Small intestine (tissue), 7 donors: ENCODE measurements at regions not wholly inside any gene's neighbourhood (a gene's known extent, or its start where the extent isn't known, plus 50 kb on each side); places are given as distances from the start of the nearest gene placed in this dataset.

Source experiments
- DNase-seq, 2 donors: peaks; one replicate each; pipeline versions ENCODE4 v3.0.0 to v3.0.0-alpha.2; 2013
- FAIRE-seq: peaks from 2 replicates; lab custom pipeline; 2012; peaks lifted over from hg19 to GRCh38; lab: Jason Lieb, UNC
- H3K27ac ChIP-seq, 3 donors: one replicate each; pipeline ENCODE4 v1.5.1; 2013; ENCODE audit warnings: low read length in 2 of 3, mild to moderate bottlenecking in 2 of 3, control low read depth in 1 of 3, inconsistent platforms in 1 of 3, low read depth in 1 of 3, moderate library complexity in 1 of 3
- H3K27me3 ChIP-seq, 3 donors: one replicate each; pipeline ENCODE4 v1.6.1; 2013; ENCODE audit warnings: low read length in 3 of 3, inconsistent platforms in 1 of 3; ENCODE audit not compliant: control insufficient read depth in 3 of 3, insufficient read depth in 3 of 3
- H3K36me3 ChIP-seq, 3 donors: one replicate each; pipeline ENCODE4 v1.6.1; 2013; ENCODE audit warnings: low read length in 3 of 3, inconsistent platforms in 1 of 3, low read depth in 1 of 3, mild to moderate bottlenecking in 1 of 3, moderate library complexity in 1 of 3; ENCODE audit not compliant: control insufficient read depth in 3 of 3, insufficient read depth in 2 of 3
- H3K4me1 ChIP-seq, 3 donors: one replicate each; pipeline ENCODE4 v1.6.1; 2013; ENCODE audit warnings: low read length in 2 of 3, inconsistent platforms in 1 of 3, low read depth in 1 of 3, mild to moderate bottlenecking in 1 of 3, moderate library complexity in 1 of 3; ENCODE audit not compliant: control insufficient read depth in 3 of 3, insufficient read depth in 2 of 3
- H3K4me3 ChIP-seq, 3 donors: one replicate each; pipeline ENCODE4 v1.5.1; 2013; ENCODE audit warnings: low read length in 3 of 3, control low read depth in 1 of 3, inconsistent platforms in 1 of 3, low read depth in 1 of 3, mild to moderate bottlenecking in 1 of 3, moderate library complexity in 1 of 3
- H3K9me3 ChIP-seq, 2 donors: one replicate each; pipeline ENCODE4 v1.6.1; 2013; ENCODE audit warnings: low read depth in 1 of 2, low read length in 1 of 2; ENCODE audit not compliant: control insufficient read depth in 2 of 2, insufficient read depth in 1 of 2
- WGBS, 3 donors: extraction: QIAGEN DNeasy Blood & Tissue Kit; methylation state at CpG; one replicate each; pipeline ENCODE4 v1.1.7; 2013; 5-methylcytosine and 5-hydroxymethylcytosine counted together
- donor health status: healthy with polysubstance abuse.
- donor health status: control.
- donor health status: control.
- donor health status: Bipolar disorder and iron deficiency.
- donor health status: healthy.

- Histone ChIP-seq H3K27me3 (no peaks in the 10 kb centered on the region), H3K9me3 (no peaks in the 10 kb centered on the region), H3K4me3 (no peak overlapping the region), H3K27ac (no peak overlapping the region), H3K4me1 (no peaks in the 10 kb centered on the region), H3K36me3 (no peaks in the 10 kb centered on the region)
- DNase-seq (no peak), FAIRE-seq (no peak)
Observed at GRCh38 chr4:137692205-137692604, 159.9 kb upstream of the PCDH18 start.

GRCh38 chr4:137688651-137689050 is 156.4 kb upstream of the PCDH18 start:
- FAIRE-seq = no peak

GRCh38 chr4:137685357-137685756 is 153.1 kb upstream of the PCDH18 start:
- Histone ChIP-seq H3K36me3 (no peaks in the 10 kb centered on the region), H3K4me1 (no peaks in the 10 kb centered on the region), H3K27ac (no peak overlapping the region), H3K9me3 (no peaks in the 10 kb centered on the region), H3K4me3 (no peak overlapping the region), H3K27me3 (no peaks in the 10 kb centered on the region)
- no peak for FAIRE-seq
- no peak for DNase-seq
- 65 to 86% (median 82%) methylated on average over 3 of the region's 3 CpGs for WGBS, 3 donors

More at GRCh38 chr4:137688651-137689050, 156.4 kb upstream of the PCDH18 start:
- no peaks in the 10 kb centered on the region for H3K4me1 ChIP-seq
- WGBS, 3 donors = 94 to 100% (median 97%) methylated on average over 1 of the region's 1 CpG
- H3K4me3 ChIP-seq = no peak overlapping the region
- H3K9me3 ChIP-seq = no peaks in the 10 kb centered on the region
- H3K27ac ChIP-seq = no peak overlapping the region
- no peaks in the 10 kb centered on the region for H3K27me3 ChIP-seq
- H3K36me3 ChIP-seq = no peaks in the 10 kb centered on the region
- no peak for DNase-seq

GRCh38 chr4:137681081-137681480 is 148.8 kb upstream of the PCDH18 start:
- H3K9me3 ChIP-seq = no peaks in the 10 kb centered on the region
- H3K27ac ChIP-seq = no peak overlapping the region
- H3K27me3 ChIP-seq = no peaks in the 10 kb centered on the region
- no peaks in the 10 kb centered on the region for H3K4me1 ChIP-seq
- WGBS, 3 donors = 63 to 67% (median 65%) methylated on average over 1 of the region's 1 CpG
- DNase-seq (no peak), FAIRE-seq (no peak)
- H3K4me3 ChIP-seq = no peak overlapping the region
- no peaks in the 10 kb centered on the region for H3K36me3 ChIP-seq

GRCh38 chr4:137678796-137679195 is 146.5 kb upstream of the PCDH18 start:
- Histone ChIP-seq H3K4me3 (no peak overlapping the region), H3K27ac (no peak overlapping the region), H3K4me1 (no peaks in the 10 kb centered on the region), H3K9me3 (no peaks in the 10 kb centered on the region), H3K36me3 (no peaks in the 10 kb centered on the region), H3K27me3 (no peaks in the 10 kb centered on the region)
- DNase-seq = no peak
- WGBS, 3 donors = 36 to 66% (median 40%) methylated on average over 1 of the region's 1 CpG
- FAIRE-seq = no peak

GRCh38 chr4:137677863-137678262 is 145.6 kb upstream of the PCDH18 start:
- Histone ChIP-seq H3K27me3 (no peaks in the 10 kb centered on the region), H3K9me3 (no peaks in the 10 kb centered on the region), H3K36me3 (no peaks in the 10 kb centered on the region), H3K27ac (no peak overlapping the region), H3K4me1 (no peaks in the 10 kb centered on the region), H3K4me3 (no peak overlapping the region)
- DNase-seq = no peak
- no peak for FAIRE-seq

- FAIRE-seq (no peak), DNase-seq (no peak)
- Histone ChIP-seq H3K27ac (no peak overlapping the region), H3K9me3 (no peaks in the 10 kb centered on the region), H3K4me3 (no peak overlapping the region), H3K36me3 (no peaks in the 10 kb centered on the region), H3K27me3 (no peaks in the 10 kb centered on the region), H3K4me1 (no peaks in the 10 kb centered on the region)
- WGBS, 3 donors = 28 to 48% (median 33%) methylated on average over 1 of the region's 1 CpG
Observed at GRCh38 chr4:137676357-137676998, 144.2 kb upstream of the PCDH18 start.

- no peaks in the 10 kb centered on the region for H3K9me3 ChIP-seq
- H3K36me3 ChIP-seq = no peaks in the 10 kb centered on the region
- no peak overlapping the region for H3K27ac ChIP-seq
- no peaks in the 10 kb centered on the region for H3K27me3 ChIP-seq
- no peak overlapping the region for H3K4me3 ChIP-seq
- 72 to 81% (median 77%) methylated on average over 2 of the region's 2 CpGs for WGBS, 3 donors
- DNase-seq (no peak), FAIRE-seq (no peak)
- H3K4me1 ChIP-seq = no peaks in the 10 kb centered on the region
Observed at GRCh38 chr4:137674066-137674465, 141.8 kb upstream of the PCDH18 start.

- H3K36me3 ChIP-seq = no peaks in the 10 kb centered on the region
Observed at GRCh38 chr4:137668885-137669545, 136.7 kb upstream of the PCDH18 start.

More at GRCh38 chr4:137668885-137669545, 136.7 kb upstream of the PCDH18 start:
- no peak overlapping the region for H3K4me3 ChIP-seq
- no peak overlapping the region for H3K27ac ChIP-seq
- no peaks in the 10 kb centered on the region for H3K27me3 ChIP-seq
- no peak for DNase-seq
- no peaks in the 10 kb centered on the region for H3K4me1 ChIP-seq
- H3K9me3 ChIP-seq = no peaks in the 10 kb centered on the region
- FAIRE-seq = no peak
